Endodermal cell (in vitro differentiated cells): ENCODE measurements at regions not wholly inside any gene's neighbourhood (a gene's known extent, or its start where the extent isn't known, plus 50 kb on each side); places are given as distances from the start of the nearest gene placed in this dataset.

Source experiments
- DNase-seq: peaks from one replicate; pipeline ENCODE4 v3.0.0-alpha.2; 2017
- H3K27ac ChIP-seq: 2 replicates; pipeline ENCODE4 v1.5.1; 2013; ENCODE audit warnings: mild to moderate bottlenecking, low read depth, low read length, moderate library complexity
- H3K27me3 ChIP-seq: 2 replicates; pipeline ENCODE4 v1.6.1; 2013; ENCODE audit warnings: mild to moderate bottlenecking, low read length, moderate library complexity; ENCODE audit not compliant: insufficient read depth, control insufficient read depth, poor library complexity, severe bottlenecking
- H3K36me3 ChIP-seq: 2 replicates; pipeline ENCODE4 v1.7.0; 2013; ENCODE audit warnings: mild to moderate bottlenecking, low read length, moderate library complexity; ENCODE audit not compliant: control insufficient read depth, insufficient read depth
- H3K4me1 ChIP-seq: one replicate; pipeline ENCODE4 v1.7.0; 2013; ENCODE audit warnings: low read length; ENCODE audit not compliant: control insufficient read depth, insufficient read depth
- H3K4me3 ChIP-seq: 2 replicates; pipeline ENCODE4 v1.5.1; 2013; ENCODE audit warnings: mild to moderate bottlenecking, low read length, moderate library complexity
- H3K9ac ChIP-seq: 2 replicates; pipeline ENCODE4 v1.6.1; 2013; ENCODE audit warnings: mild to moderate bottlenecking, low read length, moderate library complexity; ENCODE audit not compliant: poor library complexity, severe bottlenecking; ENCODE audit errors: extremely low read depth
- H3K9me3 ChIP-seq: 2 replicates; pipeline ENCODE4 v1.6.1; 2013; ENCODE audit warnings: mild to moderate bottlenecking, low read length, moderate library complexity; ENCODE audit not compliant: control insufficient read depth
- H3K27ac Mint-ChIP-seq: 2 replicates; pipeline ENCODE4 v1.8.0; 2020; ENCODE audit warnings: mixed read lengths
- H3K27me3 Mint-ChIP-seq: 2 replicates; pipeline ENCODE4 v1.8.0; 2021; ENCODE audit warnings: mild to moderate bottlenecking, mixed read lengths; ENCODE audit not compliant: insufficient read depth
- H3K36me3 Mint-ChIP-seq: 2 replicates; pipeline ENCODE4 v1.8.0; 2020; ENCODE audit warnings: low read depth, mixed read lengths
- H3K4me1 Mint-ChIP-seq: 2 replicates; pipeline ENCODE4 v1.8.0; 2020; ENCODE audit warnings: mixed read lengths
- H3K4me3 Mint-ChIP-seq: 2 replicates; pipeline ENCODE4 v1.8.0; 2020; ENCODE audit warnings: mild to moderate bottlenecking, moderate library complexity, mixed read lengths
- H3K9me3 Mint-ChIP-seq: 2 replicates; pipeline ENCODE4 v1.8.0; 2020; ENCODE audit warnings: mild to moderate bottlenecking, mixed read lengths
- WGBS, 2 experiments: methylation state at CpG; one replicate each; pipeline versions ENCODE4 v1.1.5 to v1.1.7; 2013; ENCODE audit warnings: missing lambda C conversion rate in 2 of 2, mixed read lengths in 1 of 2; ENCODE audit not compliant: insufficient coverage in 1 of 2, insufficient read length in 1 of 2; 5-methylcytosine and 5-hydroxymethylcytosine counted together
- TF ChIP-seq, protein P1 (sequence below): fragments of 200-600 bp; sonication (generic); conservative IDR thresholded peaks from 2 replicates; pipeline ENCODE4 v1.5.0; 2021; ENCODE audit warnings: antibody characterized with exemption, mild to moderate bottlenecking

DNA sequence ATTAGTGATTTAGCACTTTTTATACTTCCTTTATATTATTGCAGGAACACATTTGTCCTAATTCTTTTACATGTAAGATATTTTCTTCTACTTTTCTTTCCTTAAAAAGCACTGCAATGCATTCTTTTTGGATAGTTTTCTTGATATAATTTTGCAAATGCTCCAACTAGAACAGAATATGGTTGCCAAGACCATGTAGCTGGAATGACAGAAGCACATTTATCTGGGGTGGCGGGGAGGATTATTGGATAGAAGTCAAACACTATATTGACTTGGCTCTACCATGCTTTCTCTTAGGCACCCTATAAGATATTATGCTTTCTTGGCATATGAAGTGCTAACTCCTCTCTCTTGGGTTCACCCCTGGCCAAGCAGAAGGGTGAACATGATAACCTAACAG, 983.5 kb downstream of the FAT4 start:
- Histone ChIP-seq H3K4me3 (no peak overlapping the region), H3K27me3 (no peaks in the 10 kb centered on the region), H3K4me1 (no peaks in the 10 kb centered on the region), H3K36me3 (no peaks in the 10 kb centered on the region), H3K27ac (no peak overlapping the region), H3K9me3 (peaks cover 22% of the 10 kb centered on the region), H3K9ac (no peak overlapping the region)
- Mint-ChIP-seq H3K4me3 (no peak overlapping the region), H3K27ac (no peak overlapping the region), H3K9me3 (peaks cover 21% of the 10 kb centered on the region), H3K4me1 (no peaks in the 10 kb centered on the region), H3K36me3 (no peaks in the 10 kb centered on the region), H3K27me3 (no peaks in the 10 kb centered on the region)
- TF ChIP-seq, protein P1, sequence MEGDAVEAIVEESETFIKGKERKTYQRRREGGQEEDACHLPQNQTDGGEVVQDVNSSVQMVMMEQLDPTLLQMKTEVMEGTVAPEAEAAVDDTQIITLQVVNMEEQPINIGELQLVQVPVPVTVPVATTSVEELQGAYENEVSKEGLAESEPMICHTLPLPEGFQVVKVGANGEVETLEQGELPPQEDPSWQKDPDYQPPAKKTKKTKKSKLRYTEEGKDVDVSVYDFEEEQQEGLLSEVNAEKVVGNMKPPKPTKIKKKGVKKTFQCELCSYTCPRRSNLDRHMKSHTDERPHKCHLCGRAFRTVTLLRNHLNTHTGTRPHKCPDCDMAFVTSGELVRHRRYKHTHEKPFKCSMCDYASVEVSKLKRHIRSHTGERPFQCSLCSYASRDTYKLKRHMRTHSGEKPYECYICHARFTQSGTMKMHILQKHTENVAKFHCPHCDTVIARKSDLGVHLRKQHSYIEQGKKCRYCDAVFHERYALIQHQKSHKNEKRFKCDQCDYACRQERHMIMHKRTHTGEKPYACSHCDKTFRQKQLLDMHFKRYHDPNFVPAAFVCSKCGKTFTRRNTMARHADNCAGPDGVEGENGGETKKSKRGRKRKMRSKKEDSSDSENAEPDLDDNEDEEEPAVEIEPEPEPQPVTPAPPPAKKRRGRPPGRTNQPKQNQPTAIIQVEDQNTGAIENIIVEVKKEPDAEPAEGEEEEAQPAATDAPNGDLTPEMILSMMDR = no peak
- no peak for DNase-seq
- WGBS, 2 experiments = 80 to 94% methylated on average over 1 of the region's 1 CpG

DNA sequence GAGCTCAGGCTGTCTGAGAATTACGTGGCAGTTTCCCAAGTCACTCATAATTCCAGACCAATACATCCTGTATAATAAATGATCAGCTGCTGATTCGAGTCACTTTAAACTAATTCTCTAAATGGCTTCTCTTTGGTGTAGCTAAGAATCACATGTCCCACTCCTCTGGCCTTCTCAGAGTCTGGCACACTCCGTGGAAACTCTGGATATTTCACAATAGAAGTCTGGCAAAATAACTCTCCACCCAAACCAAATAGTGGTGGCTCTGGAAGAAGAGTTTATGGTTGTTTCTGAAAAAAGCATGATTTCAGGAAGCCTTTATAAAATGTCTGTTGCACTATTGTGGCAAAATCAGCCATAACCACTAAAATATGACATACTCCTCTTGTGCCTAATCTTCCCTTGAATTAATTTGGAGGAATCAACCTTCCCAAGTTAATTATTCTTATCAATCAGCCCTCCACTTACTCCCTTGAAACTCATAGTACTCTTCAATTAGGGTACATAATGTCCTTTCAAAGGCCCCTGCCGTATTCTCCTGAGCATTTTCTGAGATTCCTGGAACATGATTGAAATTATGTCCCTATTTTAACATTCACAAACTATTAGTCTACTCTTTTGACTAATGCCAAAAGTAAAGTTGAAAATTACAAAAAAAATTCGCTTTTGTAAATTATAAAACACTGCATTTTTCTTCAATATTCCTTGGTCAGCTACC, 991.6 kb downstream of the FAT4 start:
- Histone ChIP-seq H3K4me1 (no peaks in the 10 kb centered on the region), H3K27ac (no peak overlapping the region), H3K36me3 (no peaks in the 10 kb centered on the region), H3K4me3 (no peak overlapping the region), H3K9me3 (peaks cover 3% of the 10 kb centered on the region), H3K27me3 (no peaks in the 10 kb centered on the region), H3K9ac (no peak overlapping the region)
- Mint-ChIP-seq H3K4me1 (peaks cover 6% of the 10 kb centered on the region), H3K27me3 (no peaks in the 10 kb centered on the region), H3K9me3 (peaks cover 1% of the 10 kb centered on the region), H3K36me3 (no peaks in the 10 kb centered on the region), H3K4me3 (no peak overlapping the region), H3K27ac (no peak overlapping the region)
- WGBS, 2 experiments = 88 to 100% methylated on average over 2 to 5 of the region's 5 CpGs
- no peak for DNase-seq
- TF ChIP-seq, protein P1 = no peak

DNA sequence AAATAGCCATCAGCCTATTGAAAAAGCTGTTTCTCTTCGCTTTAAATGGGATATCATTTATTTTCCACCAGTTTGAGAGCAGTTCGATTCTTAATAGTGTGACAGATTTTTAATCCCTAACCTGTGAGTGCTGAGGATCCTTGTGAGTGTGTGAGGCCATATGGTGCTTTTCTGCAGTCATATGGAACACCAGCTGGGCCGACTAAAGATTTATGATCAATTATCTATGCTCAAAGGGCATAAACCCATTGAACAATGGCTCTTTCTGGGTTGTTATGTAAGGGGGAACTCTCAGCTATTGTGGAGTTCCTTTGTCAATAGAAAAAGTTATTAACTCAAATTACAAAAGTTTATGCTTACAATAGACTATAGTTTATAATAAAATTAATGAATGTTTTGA, 1003.6 kb downstream of the FAT4 start:
- H3K27me3 Mint-ChIP-seq = no peaks in the 10 kb centered on the region
- Histone ChIP-seq H3K9ac (no peak overlapping the region), H3K4me1 (no peaks in the 10 kb centered on the region), H3K36me3 (no peaks in the 10 kb centered on the region), H3K27ac (no peak overlapping the region), H3K4me3 (no peak overlapping the region), H3K27me3 (no peaks in the 10 kb centered on the region), H3K9me3 (no peaks in the 10 kb centered on the region)
- H3K27ac Mint-ChIP-seq = no peak overlapping the region
- TF ChIP-seq, protein P1 = no peak
- H3K36me3 Mint-ChIP-seq = no peaks in the 10 kb centered on the region
- no peaks in the 10 kb centered on the region for H3K9me3 Mint-ChIP-seq
- H3K4me3 Mint-ChIP-seq = no peak overlapping the region
- no peaks in the 10 kb centered on the region for H3K4me1 Mint-ChIP-seq
- 90 to 100% methylated on average over 2 to 3 of the region's 3 CpGs for WGBS, 2 experiments
- DNase-seq = no peak
